ENCODE measurements at regions not wholly inside any gene's neighbourhood (a gene's known extent, or its start where the extent isn't known, plus 50 kb on each side); places are given as distances from the start of the nearest gene placed in this dataset.
"Not testable (repeated sequence)": the region's sequence is repeated elsewhere in the genome, so short reads cannot be mapped to it uniquely, and the experiment has no call there.

- Mint-ChIP-seq H3K27ac (no peak overlapping the region), H3K36me3 (no peaks in the 10 kb centered on the region), H3K27me3 (peaks cover 5% of the 10 kb centered on the region), H3K4me3 (no peak overlapping the region), H3K9me3 (peaks cover 8% of the 10 kb centered on the region), H3K4me1 (peaks cover 2% of the 10 kb centered on the region)
- no peak for DNase-seq (ENCODE audit: low spot score in 2 of 2)
- no peak for ATAC-seq (ENCODE audit: low read depth)
These were observed 106.7 kb upstream of the KDM7A start for GRCh38 chr7:140283472-140283871.

GRCh38 chr7:140281960-140282359, 105.2 kb upstream of the KDM7A start:
- ATAC-seq (ENCODE audit: low read depth) = no peak
- no peak overlapping the region for H3K27ac Mint-ChIP-seq
- H3K36me3 Mint-ChIP-seq = no peaks in the 10 kb centered on the region
- no peak overlapping the region for H3K4me3 Mint-ChIP-seq
- DNase-seq (ENCODE audit: low spot score in 2 of 2) = no peak
- H3K27me3 Mint-ChIP-seq = peaks cover 5% of the 10 kb centered on the region
- peaks cover 8% of the 10 kb centered on the region for H3K9me3 Mint-ChIP-seq
- peaks cover 2% of the 10 kb centered on the region for H3K4me1 Mint-ChIP-seq

DNA sequence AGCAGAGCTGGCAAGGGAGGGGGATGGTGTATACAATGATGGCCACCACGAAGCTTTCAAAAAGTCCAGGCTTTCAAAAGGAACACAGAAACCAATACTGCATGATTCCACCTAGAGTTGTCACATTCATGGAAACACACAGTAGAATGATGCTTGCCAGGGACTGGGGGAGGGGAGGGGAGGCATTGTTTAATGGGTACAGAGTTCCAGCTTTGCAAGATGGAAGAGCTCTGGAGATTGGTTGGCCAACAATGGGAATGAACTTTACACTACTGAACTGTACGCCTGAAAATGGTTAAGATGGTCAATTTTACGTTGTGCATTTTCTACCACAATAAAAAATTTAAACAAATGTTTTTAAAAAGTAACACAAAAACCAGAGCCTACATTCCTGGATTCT, 104.5 kb upstream of the KDM7A start:
- Mint-ChIP-seq H3K4me1 (peaks cover 2% of the 10 kb centered on the region), H3K36me3 (no peaks in the 10 kb centered on the region), H3K27ac (no peak overlapping the region), H3K9me3 (peaks cover 8% of the 10 kb centered on the region), H3K4me3 (no peak overlapping the region), H3K27me3 (peaks cover 5% of the 10 kb centered on the region)
- DNase-seq (ENCODE audit: low spot score in 2 of 2) = no peak
- ATAC-seq (ENCODE audit: low read depth) = no peak

GRCh38 chr7:140276001-140276400, 99.2 kb upstream of the KDM7A start:
- H3K4me1 Mint-ChIP-seq = peaks cover 2% of the 10 kb centered on the region
- H3K9me3 Mint-ChIP-seq = no peaks in the 10 kb centered on the region
- no peak for DNase-seq (ENCODE audit: low spot score in 2 of 2)
- ATAC-seq (ENCODE audit: low read depth) = no peak
- H3K27me3 Mint-ChIP-seq = peaks cover 7% of the 10 kb centered on the region
- no peaks in the 10 kb centered on the region for H3K36me3 Mint-ChIP-seq
- H3K27ac Mint-ChIP-seq = no peak overlapping the region
- H3K4me3 Mint-ChIP-seq = no peak overlapping the region

DNA sequence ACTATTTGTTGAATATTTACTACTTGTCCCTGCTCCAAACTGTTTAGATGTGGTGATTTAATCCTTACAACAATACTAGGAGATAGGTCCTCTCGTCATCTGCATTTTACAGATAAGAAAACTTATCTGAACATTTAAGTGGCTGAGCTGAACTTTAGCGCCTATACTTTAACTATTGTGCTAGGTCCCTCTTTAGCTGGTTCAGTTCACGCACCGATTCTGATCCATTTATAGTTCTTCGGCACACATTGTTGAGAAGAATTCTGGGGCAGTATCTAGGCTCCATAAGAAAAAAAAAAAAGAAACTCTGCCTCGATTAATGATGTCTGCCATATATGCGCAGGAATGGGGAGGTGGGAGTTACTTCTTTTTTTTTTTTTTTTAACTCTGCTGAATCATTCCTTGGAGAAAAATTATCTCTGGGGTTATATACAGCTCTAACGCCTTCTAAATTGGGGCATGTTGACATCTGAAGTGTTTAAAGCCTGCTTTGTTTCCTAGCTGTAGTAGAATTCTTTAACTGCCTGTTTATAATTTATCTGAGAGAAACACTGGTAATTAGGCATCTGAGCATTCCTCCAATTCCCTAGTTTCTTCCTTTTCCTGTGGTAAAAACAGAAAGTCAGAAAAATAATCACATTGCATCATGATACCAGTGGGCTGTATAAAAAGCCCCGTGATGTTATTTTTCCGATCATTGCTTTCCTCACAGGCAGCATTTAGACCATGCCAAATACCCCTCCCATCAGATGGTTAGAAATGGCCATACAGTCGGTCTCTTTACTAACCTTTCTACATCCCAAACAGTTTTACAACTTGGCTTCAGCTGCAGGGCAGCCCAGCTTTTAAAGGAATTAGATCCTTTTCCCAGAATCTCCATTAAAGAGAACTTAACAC, 98.5 kb upstream of the KDM7A start:
- DNase-seq (ENCODE audit: low spot score in 2 of 2) (no peak), ATAC-seq (ENCODE audit: low read depth) (no peak)
- Mint-ChIP-seq H3K9me3 (no peaks in the 10 kb centered on the region), H3K27me3 (peaks cover 2% of the 10 kb centered on the region), H3K4me1 (peaks cover 2% of the 10 kb centered on the region), H3K4me3 (no peak overlapping the region), H3K36me3 (no peaks in the 10 kb centered on the region), H3K27ac (no peak overlapping the region)

- Mint-ChIP-seq H3K27me3 (peaks cover 2% of the 10 kb centered on the region), H3K9me3 (no peaks in the 10 kb centered on the region), H3K27ac (no peak overlapping the region), H3K36me3 (no peaks in the 10 kb centered on the region), H3K4me1 (no peaks in the 10 kb centered on the region), H3K4me3 (no peak overlapping the region)
- ATAC-seq (ENCODE audit: low read depth) (no peak), DNase-seq (ENCODE audit: low spot score in 2 of 2) (no peak)
These were observed 96.6 kb upstream of the KDM7A start for GRCh38 chr7:140273417-140273816.

GRCh38 chr7:140271643-140271968, 94.8 kb upstream of the KDM7A start:
- DNase-seq (ENCODE audit: low spot score in 2 of 2); H3K27me3 Mint-ChIP-seq; ATAC-seq (ENCODE audit: low read depth); H3K4me1 Mint-ChIP-seq; H3K27ac Mint-ChIP-seq; H3K36me3 Mint-ChIP-seq; H3K9me3 Mint-ChIP-seq; H3K4me3 Mint-ChIP-seq: not testable (repeated sequence)

- no peaks in the 10 kb centered on the region for H3K9me3 Mint-ChIP-seq
- H3K36me3 Mint-ChIP-seq = no peaks in the 10 kb centered on the region
- H3K27ac Mint-ChIP-seq = no peak overlapping the region
- DNase-seq (ENCODE audit: low spot score in 2 of 2) = no peak
- no peak for ATAC-seq (ENCODE audit: low read depth)
- H3K4me1 Mint-ChIP-seq = no peaks in the 10 kb centered on the region
- no peaks in the 10 kb centered on the region for H3K27me3 Mint-ChIP-seq
- no peak overlapping the region for H3K4me3 Mint-ChIP-seq
These were observed 92.3 kb upstream of the KDM7A start for GRCh38 chr7:140269004-140269638.

DNA sequence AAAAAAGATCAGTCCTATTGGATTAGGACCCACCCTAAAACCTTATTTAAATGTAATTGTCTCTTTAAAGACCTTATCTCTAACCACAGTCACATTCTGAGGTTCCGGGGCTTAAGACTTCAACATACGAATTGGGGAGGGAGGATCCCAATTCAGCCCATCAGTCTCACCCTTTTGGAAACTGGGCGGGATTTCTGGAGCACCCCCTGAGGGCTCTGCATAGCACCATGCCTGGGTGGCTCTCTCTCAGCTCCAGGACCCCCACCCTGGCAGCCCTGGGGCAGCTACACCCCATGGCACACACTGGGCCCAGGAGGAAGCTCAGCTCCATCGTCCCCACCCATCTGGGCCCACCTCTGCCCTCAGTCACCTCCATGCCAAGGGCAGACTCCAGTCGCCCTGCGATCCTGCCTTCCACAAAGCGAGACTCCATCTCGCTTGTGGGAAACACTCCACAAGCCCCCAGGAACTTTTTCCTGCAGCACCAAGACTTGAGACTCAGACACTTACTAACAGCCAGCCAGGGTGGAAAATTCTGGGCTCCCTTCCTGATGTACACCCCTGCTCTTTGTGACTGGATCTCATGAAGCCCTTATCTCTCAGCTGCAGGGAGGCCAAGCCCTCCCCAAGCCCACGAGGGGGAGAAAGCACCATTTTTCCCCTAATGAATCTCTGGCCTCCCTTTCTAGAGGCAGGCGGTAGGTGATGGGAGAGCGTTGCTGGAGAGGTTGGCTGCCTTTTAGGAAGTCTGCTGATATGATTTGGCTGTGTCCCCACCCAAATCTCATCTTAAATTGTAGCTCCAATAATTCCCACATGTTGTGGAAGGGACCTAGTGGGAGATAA, 90.8 kb upstream of the KDM7A start:
- Mint-ChIP-seq H3K9me3 (no peaks in the 10 kb centered on the region), H3K4me3 (no peak overlapping the region), H3K36me3 (no peaks in the 10 kb centered on the region), H3K27me3 (no peaks in the 10 kb centered on the region), H3K4me1 (no peaks in the 10 kb centered on the region), H3K27ac (no peak overlapping the region)
- DNase-seq (ENCODE audit: low spot score in 2 of 2) = no peak
- no peak for ATAC-seq (ENCODE audit: low read depth)

- no peaks in the 10 kb centered on the region for H3K36me3 Mint-ChIP-seq
- H3K27me3 Mint-ChIP-seq = peaks cover 3% of the 10 kb centered on the region
- no peak overlapping the region for H3K27ac Mint-ChIP-seq
- no peaks in the 10 kb centered on the region for H3K9me3 Mint-ChIP-seq
- H3K4me3 Mint-ChIP-seq = no peak overlapping the region
- H3K4me1 Mint-ChIP-seq = peaks cover 4% of the 10 kb centered on the region
- ATAC-seq (ENCODE audit: low read depth) = no peak
- no peak for DNase-seq (ENCODE audit: low spot score in 2 of 2)
These were observed 86.5 kb upstream of the KDM7A start for GRCh38 chr7:140263277-140263676.

- peaks cover 5% of the 10 kb centered on the region for H3K27me3 Mint-ChIP-seq
- H3K4me1 Mint-ChIP-seq = peaks cover 4% of the 10 kb centered on the region
- H3K27ac Mint-ChIP-seq = no peak overlapping the region
- H3K36me3 Mint-ChIP-seq = peaks cover 2% of the 10 kb centered on the region
- DNase-seq (ENCODE audit: low spot score in 2 of 2) (no peak), ATAC-seq (ENCODE audit: low read depth) (no peak)
- no peak overlapping the region for H3K4me3 Mint-ChIP-seq
- H3K9me3 Mint-ChIP-seq = peaks cover 2% of the 10 kb centered on the region
These were observed 85.6 kb upstream of the KDM7A start for GRCh38 chr7:140262242-140262903.

GRCh38 chr7:140261522-140261921, 84.7 kb upstream of the KDM7A start:
- Mint-ChIP-seq H3K36me3 (peaks cover 6% of the 10 kb centered on the region), H3K9me3 (peaks cover 6% of the 10 kb centered on the region), H3K4me3 (no peak overlapping the region), H3K27me3 (peaks cover 9% of the 10 kb centered on the region), H3K4me1 (peaks cover 4% of the 10 kb centered on the region), H3K27ac (no peak overlapping the region)
- DNase-seq (ENCODE audit: low spot score in 2 of 2) = no peak
- no peak for ATAC-seq (ENCODE audit: low read depth)

- no peak for ATAC-seq (ENCODE audit: low read depth)
- H3K9me3 Mint-ChIP-seq = peaks cover 6% of the 10 kb centered on the region
- peaks cover 9% of the 10 kb centered on the region for H3K27me3 Mint-ChIP-seq
- H3K4me1 Mint-ChIP-seq = peaks cover 4% of the 10 kb centered on the region
- DNase-seq (ENCODE audit: low spot score in 2 of 2) = no peak
- no peak overlapping the region for H3K4me3 Mint-ChIP-seq
- H3K27ac Mint-ChIP-seq = no peak overlapping the region
- peaks cover 6% of the 10 kb centered on the region for H3K36me3 Mint-ChIP-seq
These were observed 84.3 kb upstream of the KDM7A start for GRCh38 chr7:140261105-140261486.
